CD14-positive monocyte (primary cell): ENCODE measurements at regions not wholly inside any gene's neighbourhood (a gene's known extent, or its start where the extent isn't known, plus 50 kb on each side); places are given as distances from the start of the nearest gene placed in this dataset.
"Not testable (repeated sequence)": the region's sequence is repeated elsewhere in the genome, so short reads cannot be mapped to it uniquely, and the experiment has no call there.

ENCODE experiments used
- DNase-seq, 3 donors: peaks; one replicate each; pipeline ENCODE4 v3.0.0-alpha.2; 2011 to 2022
- H2AFZ ChIP-seq: 2 replicates; pipeline ENCODE4 v1.6.0; 2012; ENCODE audit warnings: mild to moderate bottlenecking, low read depth, low read length, inconsistent platforms; ENCODE audit not compliant: insufficient read depth, poor library complexity, severe bottlenecking
- H3K27ac ChIP-seq, 2 donors: 1 replicate in 1 of 2; 2 replicates in 1 of 2; pipeline ENCODE4 v1.5.1; 2012 to 2013; ENCODE audit warnings: low read length in 2 of 2, control low read depth in 1 of 2, inconsistent platforms in 1 of 2, low read depth in 1 of 2, mild to moderate bottlenecking in 1 of 2
- H3K27me3 ChIP-seq, 2 donors: one replicate each; pipeline versions ENCODE4 v1.6.0 to v1.6.1; 2011 to 2013; ENCODE audit warnings: low read length in 2 of 2; ENCODE audit not compliant: control insufficient read depth in 2 of 2, insufficient read depth in 2 of 2
- H3K36me3 ChIP-seq, 2 donors: replicated peaks in 1 of 2; 1 replicate in 1 of 2; 2 replicates in 1 of 2; pipeline versions ENCODE4 v1.5.1 to v1.6.1; 2012 to 2013; ENCODE audit warnings: low read length in 2 of 2, control low read depth in 1 of 2, inconsistent platforms in 1 of 2, mild to moderate bottlenecking in 1 of 2; ENCODE audit not compliant: insufficient read depth in 2 of 2, control insufficient read depth in 1 of 2
- H3K4me1 ChIP-seq, 2 donors: 1 replicate in 1 of 2; 2 replicates in 1 of 2; pipeline versions ENCODE4 v1.5.1 to v1.6.1; 2012 to 2013; ENCODE audit warnings: low read length in 2 of 2, control low read depth in 1 of 2, inconsistent platforms in 1 of 2, mild to moderate bottlenecking in 1 of 2, moderate library complexity in 1 of 2; ENCODE audit not compliant: insufficient read depth in 2 of 2, control insufficient read depth in 1 of 2
- H3K4me2 ChIP-seq: replicated peaks from 2 replicates; pipeline ENCODE3; 2012; ENCODE audit warnings: low read length, moderate library complexity, mild to moderate bottlenecking; ENCODE audit not compliant: poor library complexity, severe bottlenecking; ENCODE audit errors: extremely low read depth
- H3K4me3 ChIP-seq, 3 experiments: fragments of 200-600 bp in 1 of 3; sonication (generic) in 1 of 3; replicated peaks in 1 of 3; 1 replicate in 2 of 3; 2 replicates in 1 of 3; pipeline ENCODE4 v1.5.1; 2011 to 2013; ENCODE audit warnings: low read length in 3 of 3, mild to moderate bottlenecking in 3 of 3, control low read depth in 2 of 3, low read depth in 2 of 3, inconsistent platforms in 1 of 3, moderate library complexity in 1 of 3
- H3K79me2 ChIP-seq: 2 replicates; pipeline ENCODE4 v1.6.0; 2012; ENCODE audit warnings: mild to moderate bottlenecking, control low read depth, inconsistent platforms, low read length, moderate library complexity; ENCODE audit not compliant: insufficient read depth
- H3K9ac ChIP-seq: 2 replicates; pipeline ENCODE4 v1.6.0; 2017; ENCODE audit warnings: low read length, mild to moderate bottlenecking; ENCODE audit not compliant: insufficient read depth, poor library complexity, severe bottlenecking
- H3K9me3 ChIP-seq, 2 donors: replicated peaks in 1 of 2; 1 replicate in 1 of 2; 2 replicates in 1 of 2; pipeline versions ENCODE4 v1.5.1 to v1.6.1; 2012 to 2013; ENCODE audit warnings: low read length in 2 of 2, control low read depth in 1 of 2; ENCODE audit not compliant: control insufficient read depth in 1 of 2, insufficient read depth in 1 of 2
- H4K20me1 ChIP-seq: 2 replicates; pipeline ENCODE4 v1.6.0; 2012; ENCODE audit warnings: mild to moderate bottlenecking, low read length, control low read depth, moderate library complexity; ENCODE audit not compliant: insufficient read depth
- H3K27ac Mint-ChIP-seq, 7 donors: one replicate each; pipeline ENCODE4 v1.8.0; 2020; ENCODE audit warnings: mild to moderate bottlenecking in 7 of 7, mixed read lengths in 7 of 7, moderate library complexity in 6 of 7, inconsistent platforms in 2 of 7
- H3K27me3 Mint-ChIP-seq, 3 donors: one replicate each; pipeline ENCODE4 v1.8.0; 2021 to 2022; ENCODE audit warnings: low read depth in 3 of 3, mild to moderate bottlenecking in 3 of 3, mixed read lengths in 3 of 3, moderate library complexity in 3 of 3, inconsistent platforms in 1 of 3
- H3K36me3 Mint-ChIP-seq, 2 donors: one replicate each; pipeline ENCODE4 v1.8.0; 2020; ENCODE audit warnings: mixed read lengths in 2 of 2, inconsistent platforms in 1 of 2, mild to moderate bottlenecking in 1 of 2
- H3K4me1 Mint-ChIP-seq: one replicate; pipeline ENCODE4 v1.8.0; 2020; ENCODE audit warnings: mild to moderate bottlenecking, mixed read lengths
- H3K4me3 Mint-ChIP-seq, 2 donors: one replicate each; pipeline ENCODE4 v1.8.0; 2020; ENCODE audit warnings: mild to moderate bottlenecking in 2 of 2, mixed read lengths in 2 of 2, moderate library complexity in 1 of 2
- H3K9me3 Mint-ChIP-seq, 7 donors: one replicate each; pipeline ENCODE4 v1.8.0; 2020 to 2022; ENCODE audit warnings: mixed read lengths in 7 of 7, mild to moderate bottlenecking in 6 of 7, moderate library complexity in 6 of 7, inconsistent platforms in 2 of 7
- WGBS: methylation state at CpG from one replicate; pipeline ENCODE4 v1.1.5; 2013; ENCODE audit warnings: missing lambda C conversion rate; ENCODE audit not compliant: insufficient coverage; 5-methylcytosine and 5-hydroxymethylcytosine counted together
- intact Hi-C, 2 donors: fragments of 100-400 bp; cut with micrococcal nuclease; formaldehyde crosslinking; loops; one replicate each; pipeline versions ENCODE4 v1.15.0 to v1.15.1; 2023
- TF ChIP-seq, protein P1 (sequence below): fragments of 200-600 bp; IDR thresholded peaks from one replicate; pipeline ENCODE4 v1.8.0; 2022; ENCODE audit warnings: antibody characterized with exemption, mild to moderate bottlenecking

GRCh38 chr5:162817364-162817763 is 620.0 kb upstream of the CCNG1 start:
- no peaks in the 10 kb centered on the region for H3K36me3 Mint-ChIP-seq
- Histone ChIP-seq H3K27ac (no peak overlapping the region), H3K4me2 (no peak overlapping the region), H3K4me1 (no peaks in the 10 kb centered on the region), H3K9ac (no peak overlapping the region), H3K4me3 (no peak overlapping the region), H3K36me3 (no peaks in the 10 kb centered on the region), H3K79me2 (no peaks in the 10 kb centered on the region), H4K20me1 (no peaks in the 10 kb centered on the region), H2AFZ (no peak overlapping the region), H3K9me3 (no peaks in the 10 kb centered on the region), H3K27me3 (no peaks in the 10 kb centered on the region)
- H3K9me3 Mint-ChIP-seq = peaks cover 1 to 8% (median 4%) of the 10 kb centered on the region in 7 donors
- no peaks in the 10 kb centered on the region for H3K27me3 Mint-ChIP-seq
- H3K27ac Mint-ChIP-seq = no peak overlapping the region
- intact Hi-C loops = no loop called here
- 20% methylated on average over 1 of the region's 4 CpGs for WGBS
- no peak for DNase-seq
- TF ChIP-seq, protein P1, sequence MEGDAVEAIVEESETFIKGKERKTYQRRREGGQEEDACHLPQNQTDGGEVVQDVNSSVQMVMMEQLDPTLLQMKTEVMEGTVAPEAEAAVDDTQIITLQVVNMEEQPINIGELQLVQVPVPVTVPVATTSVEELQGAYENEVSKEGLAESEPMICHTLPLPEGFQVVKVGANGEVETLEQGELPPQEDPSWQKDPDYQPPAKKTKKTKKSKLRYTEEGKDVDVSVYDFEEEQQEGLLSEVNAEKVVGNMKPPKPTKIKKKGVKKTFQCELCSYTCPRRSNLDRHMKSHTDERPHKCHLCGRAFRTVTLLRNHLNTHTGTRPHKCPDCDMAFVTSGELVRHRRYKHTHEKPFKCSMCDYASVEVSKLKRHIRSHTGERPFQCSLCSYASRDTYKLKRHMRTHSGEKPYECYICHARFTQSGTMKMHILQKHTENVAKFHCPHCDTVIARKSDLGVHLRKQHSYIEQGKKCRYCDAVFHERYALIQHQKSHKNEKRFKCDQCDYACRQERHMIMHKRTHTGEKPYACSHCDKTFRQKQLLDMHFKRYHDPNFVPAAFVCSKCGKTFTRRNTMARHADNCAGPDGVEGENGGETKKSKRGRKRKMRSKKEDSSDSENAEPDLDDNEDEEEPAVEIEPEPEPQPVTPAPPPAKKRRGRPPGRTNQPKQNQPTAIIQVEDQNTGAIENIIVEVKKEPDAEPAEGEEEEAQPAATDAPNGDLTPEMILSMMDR = no peak
- no peaks in the 10 kb centered on the region for H3K4me1 Mint-ChIP-seq
- no peak overlapping the region for H3K4me3 Mint-ChIP-seq

GRCh38 chr5:162821664-162822063 is 615.7 kb upstream of the CCNG1 start:
- H3K9ac ChIP-seq, H3K4me1 ChIP-seq, H2AFZ ChIP-seq, H3K27me3 Mint-ChIP-seq, H3K4me2 ChIP-seq, H3K36me3 ChIP-seq, H3K4me1 Mint-ChIP-seq, H3K4me3 Mint-ChIP-seq, H3K27ac ChIP-seq, DNase-seq, H4K20me1 ChIP-seq, intact Hi-C loops, H3K4me3 ChIP-seq, H3K27me3 ChIP-seq, H3K79me2 ChIP-seq, H3K27ac Mint-ChIP-seq, H3K36me3 Mint-ChIP-seq: not testable (repeated sequence)
- peaks cover 2 to 13% (median 3%) of the 10 kb centered on the region in 7 donors for H3K9me3 Mint-ChIP-seq
- peaks cover 0 to 10% of the 10 kb centered on the region in 2 donors for H3K9me3 ChIP-seq
- 94% methylated on average over 5 of the region's 8 CpGs for WGBS
